ENCODE measurements at regions not wholly inside any gene's neighbourhood (a gene's known extent, or its start where the extent isn't known, plus 50 kb on each side); places are given as distances from the start of the nearest gene placed in this dataset.

DNA sequence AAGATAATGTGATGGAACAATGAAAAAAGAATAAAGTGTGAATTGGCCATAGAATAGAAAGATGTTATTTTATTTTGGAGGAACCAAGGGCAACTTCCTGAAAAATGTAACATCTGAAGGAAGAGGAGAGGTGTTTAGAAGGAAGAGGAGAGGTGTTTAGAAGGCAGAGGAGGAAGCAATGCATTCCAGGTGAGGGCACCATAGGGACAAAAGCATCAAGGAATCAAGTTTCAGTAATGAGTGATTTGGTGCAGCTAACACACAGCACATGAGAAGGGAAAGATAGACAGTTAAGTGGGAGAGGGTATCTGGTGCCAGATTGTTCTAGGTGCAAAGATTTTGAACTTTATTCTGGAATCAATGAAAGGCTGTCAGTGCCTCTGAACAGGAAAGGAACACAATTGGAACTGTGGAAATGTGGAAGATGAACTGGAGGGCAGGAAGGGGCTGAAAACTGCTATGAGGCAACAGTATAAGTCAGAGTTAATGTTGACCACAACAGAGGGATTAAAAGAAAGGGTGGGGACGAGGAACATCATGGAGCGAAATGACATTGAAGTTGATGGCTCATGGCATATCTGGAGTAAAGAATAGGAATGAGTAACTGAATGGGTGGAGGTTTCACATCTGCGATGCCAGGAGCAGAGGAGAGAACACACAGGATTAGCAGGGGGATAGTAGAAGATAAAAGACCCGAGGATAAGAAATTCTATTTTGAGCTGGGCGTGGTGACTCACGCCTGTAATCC, 326.6 kb downstream of the LRIG3 start (continued):
- TF ChIP-seq, protein P1, sequence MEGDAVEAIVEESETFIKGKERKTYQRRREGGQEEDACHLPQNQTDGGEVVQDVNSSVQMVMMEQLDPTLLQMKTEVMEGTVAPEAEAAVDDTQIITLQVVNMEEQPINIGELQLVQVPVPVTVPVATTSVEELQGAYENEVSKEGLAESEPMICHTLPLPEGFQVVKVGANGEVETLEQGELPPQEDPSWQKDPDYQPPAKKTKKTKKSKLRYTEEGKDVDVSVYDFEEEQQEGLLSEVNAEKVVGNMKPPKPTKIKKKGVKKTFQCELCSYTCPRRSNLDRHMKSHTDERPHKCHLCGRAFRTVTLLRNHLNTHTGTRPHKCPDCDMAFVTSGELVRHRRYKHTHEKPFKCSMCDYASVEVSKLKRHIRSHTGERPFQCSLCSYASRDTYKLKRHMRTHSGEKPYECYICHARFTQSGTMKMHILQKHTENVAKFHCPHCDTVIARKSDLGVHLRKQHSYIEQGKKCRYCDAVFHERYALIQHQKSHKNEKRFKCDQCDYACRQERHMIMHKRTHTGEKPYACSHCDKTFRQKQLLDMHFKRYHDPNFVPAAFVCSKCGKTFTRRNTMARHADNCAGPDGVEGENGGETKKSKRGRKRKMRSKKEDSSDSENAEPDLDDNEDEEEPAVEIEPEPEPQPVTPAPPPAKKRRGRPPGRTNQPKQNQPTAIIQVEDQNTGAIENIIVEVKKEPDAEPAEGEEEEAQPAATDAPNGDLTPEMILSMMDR (IDR thresholded peaks at IDR 0.05; ENCODE audit: low read depth, low read length, missing input control), result no peak
- TF ChIP-seq FOXA1 (IDR thresholded peaks at IDR 0.05), result no peak
- no peak for TF ChIP-seq SP1 (IDR thresholded peaks at IDR 0.05)
- TF ChIP-seq GABPA (IDR thresholded peaks at IDR 0.05 in 1 of 2, conservative IDR thresholded peaks at IDR 0.05 in 1 of 2), result no peak
- no peak for TF ChIP-seq YY1 (IDR thresholded peaks at IDR 0.05)

DNA sequence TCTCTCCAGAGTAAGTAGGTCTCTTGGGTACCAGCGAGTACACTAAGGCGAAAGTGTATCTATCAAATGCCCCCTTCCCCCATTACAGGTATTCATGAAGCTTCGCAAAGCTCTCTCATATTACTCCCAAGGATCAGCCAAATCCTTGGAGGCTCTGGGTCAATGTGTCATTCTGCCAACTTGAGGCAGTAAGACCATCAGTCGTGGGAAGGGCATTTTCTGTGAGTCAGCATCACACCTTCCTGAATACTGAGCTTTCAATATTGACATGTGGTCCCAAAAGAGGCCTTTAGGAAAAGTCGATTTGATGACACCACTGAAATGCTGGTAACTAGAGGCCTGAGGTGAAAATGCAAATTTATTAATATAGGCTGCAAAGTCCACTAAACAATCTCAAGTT, 323.9 kb downstream of the LRIG3 start:
- Histone ChIP-seq H3K27ac (ENCODE audit: low read depth in 1 of 2, low read length in 2 of 2) (no peak overlapping the region), H3K9me3 (ENCODE audit: control insufficient read depth in 4 of 4, low read length in 3 of 4) (no peaks in the 10 kb centered on the region), H3K4me3 (ENCODE audit: low read depth in 1 of 3, low read length in 3 of 3) (no peak overlapping the region), H3K36me3 (ENCODE audit: control insufficient read depth in 4 of 4, insufficient read depth in 3 of 4, low read depth in 1 of 4, low read length in 3 of 4) (no peaks in the 10 kb centered on the region), H3K27me3 (ENCODE audit: control insufficient read depth in 4 of 4, insufficient read depth in 4 of 4, low read length in 3 of 4) (no peaks in the 10 kb centered on the region), H3K4me1 (ENCODE audit: control insufficient read depth in 4 of 4, insufficient read depth in 4 of 4, low read length in 3 of 4) (no peaks in the 10 kb centered on the region), H3K9ac (ENCODE audit: low read depth in 1 of 2, low read length in 2 of 2) (no peak overlapping the region)
- WGBS, result 82% methylated on average over 5 of the region's 5 CpGs
- TF ChIP-seq RAD21 (IDR thresholded peaks at IDR 0.05) (no peak), RXRA (IDR thresholded peaks at IDR 0.05) (no peak), JUND (IDR thresholded peaks at IDR 0.05) (no peak), EGR1 (IDR thresholded peaks at IDR 0.05; ENCODE audit: low read depth in 2 of 2) (no peak)
- TF ChIP-seq, protein P2, sequence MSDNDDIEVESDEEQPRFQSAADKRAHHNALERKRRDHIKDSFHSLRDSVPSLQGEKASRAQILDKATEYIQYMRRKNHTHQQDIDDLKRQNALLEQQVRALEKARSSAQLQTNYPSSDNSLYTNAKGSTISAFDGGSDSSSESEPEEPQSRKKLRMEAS (IDR thresholded peaks at IDR 0.05), result no peak
- DNase-seq (ENCODE audit: low spot score), result no peak

DNA sequence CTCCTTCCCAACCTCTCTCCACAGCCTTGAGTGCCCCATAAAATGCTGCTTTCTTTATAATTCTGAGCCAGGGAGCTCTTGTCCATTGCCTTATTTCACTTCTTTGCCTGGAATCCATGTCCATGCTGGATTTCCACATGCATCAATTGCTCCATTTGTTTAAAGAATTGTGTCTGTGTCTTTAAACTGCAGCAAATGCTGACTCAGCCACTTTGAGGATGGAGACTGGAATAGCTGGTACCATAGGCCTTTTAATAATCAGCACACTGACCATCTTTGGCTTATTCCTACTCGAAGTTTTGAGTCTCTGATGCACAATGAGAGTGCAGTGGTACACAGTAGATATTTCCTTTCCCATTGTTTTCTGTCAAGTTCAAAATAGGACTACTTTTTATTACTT, 318.8 kb downstream of the LRIG3 start:
- H3K36me3 ChIP-seq (ENCODE audit: control insufficient read depth in 4 of 4, insufficient read depth in 3 of 4, low read depth in 1 of 4, low read length in 3 of 4), result no peaks in the 10 kb centered on the region
- no peak overlapping the region for H3K27ac ChIP-seq (ENCODE audit: low read depth in 1 of 2, low read length in 2 of 2)
- no peaks in the 10 kb centered on the region for H3K27me3 ChIP-seq (ENCODE audit: control insufficient read depth in 4 of 4, insufficient read depth in 4 of 4, low read length in 3 of 4)
- WGBS, result 78% methylated on average over 1 of the region's 1 CpG
- no peaks in the 10 kb centered on the region for H3K4me1 ChIP-seq (ENCODE audit: control insufficient read depth in 4 of 4, insufficient read depth in 4 of 4, low read length in 3 of 4)
- no peak overlapping the region for H3K4me3 ChIP-seq (ENCODE audit: low read depth in 1 of 3, low read length in 3 of 3)
- no peaks in the 10 kb centered on the region for H3K9me3 ChIP-seq (ENCODE audit: control insufficient read depth in 4 of 4, low read length in 3 of 4)
- DNase-seq (ENCODE audit: low spot score), result no peak
- TF ChIP-seq YY1 (IDR thresholded peaks at IDR 0.05), result no peak
- TF ChIP-seq, protein P3, sequence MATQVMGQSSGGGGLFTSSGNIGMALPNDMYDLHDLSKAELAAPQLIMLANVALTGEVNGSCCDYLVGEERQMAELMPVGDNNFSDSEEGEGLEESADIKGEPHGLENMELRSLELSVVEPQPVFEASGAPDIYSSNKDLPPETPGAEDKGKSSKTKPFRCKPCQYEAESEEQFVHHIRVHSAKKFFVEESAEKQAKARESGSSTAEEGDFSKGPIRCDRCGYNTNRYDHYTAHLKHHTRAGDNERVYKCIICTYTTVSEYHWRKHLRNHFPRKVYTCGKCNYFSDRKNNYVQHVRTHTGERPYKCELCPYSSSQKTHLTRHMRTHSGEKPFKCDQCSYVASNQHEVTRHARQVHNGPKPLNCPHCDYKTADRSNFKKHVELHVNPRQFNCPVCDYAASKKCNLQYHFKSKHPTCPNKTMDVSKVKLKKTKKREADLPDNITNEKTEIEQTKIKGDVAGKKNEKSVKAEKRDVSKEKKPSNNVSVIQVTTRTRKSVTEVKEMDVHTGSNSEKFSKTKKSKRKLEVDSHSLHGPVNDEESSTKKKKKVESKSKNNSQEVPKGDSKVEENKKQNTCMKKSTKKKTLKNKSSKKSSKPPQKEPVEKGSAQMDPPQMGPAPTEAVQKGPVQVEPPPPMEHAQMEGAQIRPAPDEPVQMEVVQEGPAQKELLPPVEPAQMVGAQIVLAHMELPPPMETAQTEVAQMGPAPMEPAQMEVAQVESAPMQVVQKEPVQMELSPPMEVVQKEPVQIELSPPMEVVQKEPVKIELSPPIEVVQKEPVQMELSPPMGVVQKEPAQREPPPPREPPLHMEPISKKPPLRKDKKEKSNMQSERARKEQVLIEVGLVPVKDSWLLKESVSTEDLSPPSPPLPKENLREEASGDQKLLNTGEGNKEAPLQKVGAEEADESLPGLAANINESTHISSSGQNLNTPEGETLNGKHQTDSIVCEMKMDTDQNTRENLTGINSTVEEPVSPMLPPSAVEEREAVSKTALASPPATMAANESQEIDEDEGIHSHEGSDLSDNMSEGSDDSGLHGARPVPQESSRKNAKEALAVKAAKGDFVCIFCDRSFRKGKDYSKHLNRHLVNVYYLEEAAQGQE (IDR thresholded peaks at IDR 0.05), result no peak
- no peak for TF ChIP-seq HNF4A (conservative IDR thresholded peaks at IDR 0.05)
- TF ChIP-seq, protein P1 (IDR thresholded peaks at IDR 0.05; ENCODE audit: low read depth, low read length, missing input control), result no peak
- no peak for TF ChIP-seq RAD21 (IDR thresholded peaks at IDR 0.05)
- no peak for TF ChIP-seq EGR1 (IDR thresholded peaks at IDR 0.05; ENCODE audit: low read depth in 2 of 2)
- TF ChIP-seq, protein P4, sequence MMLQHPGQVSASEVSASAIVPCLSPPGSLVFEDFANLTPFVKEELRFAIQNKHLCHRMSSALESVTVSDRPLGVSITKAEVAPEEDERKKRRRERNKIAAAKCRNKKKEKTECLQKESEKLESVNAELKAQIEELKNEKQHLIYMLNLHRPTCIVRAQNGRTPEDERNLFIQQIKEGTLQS (IDR thresholded peaks at IDR 0.05), result no peak
- H3K9ac ChIP-seq (ENCODE audit: low read depth in 1 of 2, low read length in 2 of 2), result no peak overlapping the region

Data from liver (tissue), 8 donors.